HFFc6 (cell line): ENCODE measurements at regions not wholly inside any gene's neighbourhood (a gene's known extent, or its start where the extent isn't known, plus 50 kb on each side); places are given as distances from the start of the nearest gene placed in this dataset.

ENCODE experiments used
- DNase-seq: peaks from one replicate; pipeline ENCODE4 v3.0.0-alpha.2; 2018
- H3K27ac Mint-ChIP-seq: 2 replicates; pipeline ENCODE4 v1.8.0; 2020; ENCODE audit warnings: mild to moderate bottlenecking, mixed read lengths
- H3K27me3 Mint-ChIP-seq: 2 replicates; pipeline ENCODE4 v1.8.0; 2021; ENCODE audit warnings: mild to moderate bottlenecking, moderate library complexity, mixed read lengths; ENCODE audit not compliant: insufficient read depth
- H3K36me3 Mint-ChIP-seq: 2 replicates; pipeline ENCODE4 v1.8.0; 2021; ENCODE audit warnings: low read depth, mixed read lengths
- H3K4me1 Mint-ChIP-seq: 2 replicates; pipeline ENCODE4 v1.8.0; 2020; ENCODE audit warnings: low read depth, mixed read lengths
- H3K4me3 Mint-ChIP-seq: 2 replicates; pipeline ENCODE4 v1.8.0; 2020; ENCODE audit warnings: mild to moderate bottlenecking, moderate library complexity, mixed read lengths
- H3K9me3 Mint-ChIP-seq: 2 replicates; pipeline ENCODE4 v1.8.0; 2020; ENCODE audit warnings: mild to moderate bottlenecking, mixed read lengths
- TF ChIP-seq, protein P1 (sequence below): fragments of 200-600 bp; sonication (generic); IDR thresholded peaks from 2 replicates; pipeline ENCODE4 v1.5.0; 2021; ENCODE audit warnings: antibody characterized with exemption, mild to moderate bottlenecking

DNA sequence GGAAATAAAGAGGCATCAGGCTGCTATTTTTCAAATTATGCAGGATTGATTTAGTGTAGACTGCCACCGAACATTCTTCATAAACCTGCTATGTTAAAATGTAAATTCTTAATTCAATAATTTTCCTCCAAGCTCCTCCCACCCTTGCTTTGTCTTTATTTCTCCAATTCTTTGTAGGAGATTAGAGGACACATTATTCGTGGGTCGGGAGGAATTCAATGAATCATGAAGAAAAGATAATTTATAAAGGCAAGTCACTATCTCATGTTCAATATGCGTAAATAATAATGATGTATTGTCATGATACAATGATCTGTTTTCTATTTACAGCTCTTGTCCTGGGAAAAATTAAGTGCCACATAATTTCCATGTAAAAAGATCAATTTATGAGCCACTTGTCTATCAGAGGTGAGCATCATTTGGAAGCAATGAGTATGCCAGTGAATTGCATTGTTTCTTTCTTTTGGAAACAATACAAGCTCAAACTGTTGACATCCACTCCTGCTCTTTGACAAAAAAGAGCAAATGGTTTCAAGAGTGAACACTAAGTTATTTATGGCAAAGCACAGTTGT is 148.0 kb upstream of the MITF start:
- H3K27ac Mint-ChIP-seq = no peak overlapping the region
- no peaks in the 10 kb centered on the region for H3K27me3 Mint-ChIP-seq
- TF ChIP-seq, protein P1, sequence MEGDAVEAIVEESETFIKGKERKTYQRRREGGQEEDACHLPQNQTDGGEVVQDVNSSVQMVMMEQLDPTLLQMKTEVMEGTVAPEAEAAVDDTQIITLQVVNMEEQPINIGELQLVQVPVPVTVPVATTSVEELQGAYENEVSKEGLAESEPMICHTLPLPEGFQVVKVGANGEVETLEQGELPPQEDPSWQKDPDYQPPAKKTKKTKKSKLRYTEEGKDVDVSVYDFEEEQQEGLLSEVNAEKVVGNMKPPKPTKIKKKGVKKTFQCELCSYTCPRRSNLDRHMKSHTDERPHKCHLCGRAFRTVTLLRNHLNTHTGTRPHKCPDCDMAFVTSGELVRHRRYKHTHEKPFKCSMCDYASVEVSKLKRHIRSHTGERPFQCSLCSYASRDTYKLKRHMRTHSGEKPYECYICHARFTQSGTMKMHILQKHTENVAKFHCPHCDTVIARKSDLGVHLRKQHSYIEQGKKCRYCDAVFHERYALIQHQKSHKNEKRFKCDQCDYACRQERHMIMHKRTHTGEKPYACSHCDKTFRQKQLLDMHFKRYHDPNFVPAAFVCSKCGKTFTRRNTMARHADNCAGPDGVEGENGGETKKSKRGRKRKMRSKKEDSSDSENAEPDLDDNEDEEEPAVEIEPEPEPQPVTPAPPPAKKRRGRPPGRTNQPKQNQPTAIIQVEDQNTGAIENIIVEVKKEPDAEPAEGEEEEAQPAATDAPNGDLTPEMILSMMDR = no peak
- DNase-seq = no peak
- no peak overlapping the region for H3K4me3 Mint-ChIP-seq
- peaks cover 11% of the 10 kb centered on the region for H3K9me3 Mint-ChIP-seq
- H3K4me1 Mint-ChIP-seq = no peaks in the 10 kb centered on the region
- no peaks in the 10 kb centered on the region for H3K36me3 Mint-ChIP-seq

DNA sequence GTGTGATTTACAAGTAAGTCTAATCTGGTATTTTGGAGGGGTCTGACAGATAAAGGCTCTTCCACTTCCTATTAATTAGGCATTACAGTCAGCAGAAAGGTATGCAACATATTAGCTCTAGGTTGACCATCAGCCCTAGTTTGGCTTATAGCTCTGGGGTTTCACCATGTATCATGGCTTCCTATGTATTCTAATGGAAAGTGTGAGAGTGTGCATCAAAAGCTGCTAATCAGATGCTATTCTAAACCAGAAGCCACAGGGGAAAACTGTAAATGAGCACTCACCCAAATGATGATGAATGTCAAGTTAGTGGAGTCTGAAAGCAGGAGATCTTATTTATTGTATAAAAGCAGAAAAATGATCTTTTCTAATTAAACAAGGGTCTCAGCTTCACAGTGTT is 149.2 kb upstream of the MITF start:
- H3K27me3 Mint-ChIP-seq = no peaks in the 10 kb centered on the region
- H3K4me3 Mint-ChIP-seq = no peak overlapping the region
- DNase-seq = no peak
- no peaks in the 10 kb centered on the region for H3K36me3 Mint-ChIP-seq
- TF ChIP-seq, protein P1 = no peak
- H3K4me1 Mint-ChIP-seq = no peaks in the 10 kb centered on the region
- no peak overlapping the region for H3K27ac Mint-ChIP-seq
- peaks cover 12% of the 10 kb centered on the region for H3K9me3 Mint-ChIP-seq

GRCh38 chr3:69588170-69588569 is 151.1 kb upstream of the MITF start:
- Mint-ChIP-seq H3K9me3 (peaks cover 12% of the 10 kb centered on the region), H3K4me1 (no peaks in the 10 kb centered on the region), H3K27me3 (no peaks in the 10 kb centered on the region), H3K4me3 (no peak overlapping the region), H3K27ac (no peak overlapping the region), H3K36me3 (no peaks in the 10 kb centered on the region)
- TF ChIP-seq, protein P1 = no peak
- DNase-seq = no peak

- no peak overlapping the region for H3K27ac Mint-ChIP-seq
- H3K4me1 Mint-ChIP-seq = no peaks in the 10 kb centered on the region
- peaks cover 7% of the 10 kb centered on the region; the same call in 1 of the 2 replicates for H3K9me3 Mint-ChIP-seq
- no peaks in the 10 kb centered on the region for H3K36me3 Mint-ChIP-seq
- TF ChIP-seq, protein P1 = no peak
- H3K4me3 Mint-ChIP-seq = no peak overlapping the region
- peaks cover 2% of the 10 kb centered on the region; the same call in 1 of the 2 replicates for H3K27me3 Mint-ChIP-seq
- no peak for DNase-seq
Measured at GRCh38 chr3:69585472-69585871, 153.8 kb upstream of the MITF start.

DNA sequence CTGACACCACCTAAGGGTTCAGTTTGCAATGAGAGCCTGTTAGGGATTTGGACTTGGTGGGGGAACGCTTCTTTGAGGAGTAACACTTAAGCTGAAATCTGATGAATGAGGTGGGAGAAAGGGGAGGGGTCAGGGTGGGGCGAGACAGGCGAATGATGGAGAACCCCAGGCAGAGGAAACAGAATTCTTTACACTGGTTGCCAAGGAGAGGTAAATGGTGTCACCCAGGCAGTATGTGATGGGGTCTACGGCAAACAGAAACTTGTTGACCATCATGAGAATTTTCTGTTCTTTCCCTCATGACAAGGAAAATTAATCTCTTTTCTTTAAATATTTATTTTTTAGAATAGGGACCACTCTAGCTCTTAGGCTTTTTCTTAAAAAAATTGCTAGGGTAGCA is 157.2 kb upstream of the MITF start:
- no peak overlapping the region for H3K27ac Mint-ChIP-seq
- H3K36me3 Mint-ChIP-seq = no peaks in the 10 kb centered on the region
- no peak for DNase-seq
- no peak overlapping the region for H3K4me3 Mint-ChIP-seq
- H3K27me3 Mint-ChIP-seq = peaks cover 8% of the 10 kb centered on the region; the same call in 1 of the 2 replicates
- H3K9me3 Mint-ChIP-seq = peaks cover 7% of the 10 kb centered on the region
- H3K4me1 Mint-ChIP-seq = no peaks in the 10 kb centered on the region
- TF ChIP-seq, protein P1 = no peak
